A549 (cell line): ENCODE measurements at regions not wholly inside any gene's neighbourhood (a gene's known extent, or its start where the extent isn't known, plus 50 kb on each side); places are given as distances from the start of the nearest gene placed in this dataset.

Source experiments
- ATAC-seq, 2 experiments: fragments of 200-7000 bp in 1 of 2; fragments of >200 bp in 1 of 2; cut with Nextera tagmentation in 1 of 2; cut with Tn5 transposase in 1 of 2; 3 replicates each; pipeline versions ENCODE4 v1.8.0 to v1.9.1; 2018 to 2020; ENCODE audit warnings: mild to moderate bottlenecking in 1 of 2, moderate library complexity in 1 of 2
- CTCF ChIA-PET: fragments of 300-600 bp; sonication (Branson Sonifier 250); formaldehyde crosslinking; extraction: SDS; loops from one replicate; lab custom pipeline; 2021; ENCODE audit warnings: antibody characterized with exemption, inconsistent platforms; lab: Yijun Ruan, JAX
- POLR2A ChIA-PET: fragments of 350-600 bp; formaldehyde crosslinking; extraction: SDS; loops from one replicate; lab custom pipeline; 2021; ENCODE audit warnings: antibody characterized with exemption, inconsistent platforms; lab: Yijun Ruan, JAX
- DNase-seq, 2 experiments: peaks; one replicate each; pipeline versions ENCODE4 v3.0.0 to v3.0.0-alpha.2; 2011 to 2016; ENCODE audit warnings: low read depth in 1 of 2, low spot score in 1 of 2
- FAIRE-seq: peaks from 2 replicates; lab custom pipeline; 2011; peaks lifted over from hg19 to GRCh38; lab: Jason Lieb, UNC
- H3K27ac ChIP-seq, 2 experiments: fragments of >200 bp; sonication (Bioruptor Twin); formaldehyde crosslinking; 3 replicates each; pipeline ENCODE4 v1.5.1; 2016 to 2017
- H3K4me1 ChIP-seq: fragments of >200 bp; sonication (Bioruptor Twin); formaldehyde crosslinking; 3 replicates; pipeline ENCODE4 v1.6.1; 2016
- H3K4me2 ChIP-seq: fragments of >200 bp; sonication (Bioruptor Twin); formaldehyde crosslinking; 3 replicates; pipeline ENCODE4 v1.6.1; 2016
- H3K4me3 ChIP-seq: fragments of >200 bp; sonication (Bioruptor Twin); formaldehyde crosslinking; 3 replicates; pipeline ENCODE4 v1.5.1; 2016
- H3K9me3 ChIP-seq: fragments of >200 bp; sonication (Bioruptor Twin); formaldehyde crosslinking; 3 replicates; pipeline ENCODE4 v1.6.1; 2016
- ATOH8 ChIP-seq: fragments of 250-450 bp; sonication (Bioruptor Pico); IDR thresholded peaks from 2 replicates; pipeline ENCODE4 v1.5.0; 2020; ENCODE audit warnings: low read depth, mild to moderate bottlenecking, moderate library complexity
- CEBPB ChIP-seq, 2 experiments: fragments of >200 bp in 1 of 2; sonication (Bioruptor Twin) in 1 of 2; formaldehyde crosslinking in 1 of 2; IDR thresholded peaks; 2 replicates each; pipeline ENCODE4 v1.6.1; 2012 to 2016
- CHD2 ChIP-seq: fragments of 150-350 bp; IDR thresholded peaks from 2 replicates; pipeline ENCODE4 v1.6.1; 2014; ENCODE audit warnings: low read length; ENCODE audit not compliant: partially characterized antibody
- EHF ChIP-seq: fragments of 250-450 bp; sonication (Bioruptor Pico); IDR thresholded peaks from 2 replicates; pipeline ENCODE4 v1.5.0; 2020; ENCODE audit warnings: mild to moderate bottlenecking
- ELK1 ChIP-seq: fragments of 150-350 bp; IDR thresholded peaks from 2 replicates; pipeline ENCODE4 v1.6.1; 2014; ENCODE audit warnings: low read depth, mild to moderate bottlenecking, low read length
- EP300 ChIP-seq, 2 experiments: fragments of >200 bp; sonication (Bioruptor Twin); formaldehyde crosslinking; IDR thresholded peaks; 2 replicates in 1 of 2; 3 replicates in 1 of 2; pipeline ENCODE4 v1.6.1; 2016 to 2017
- ESRRA ChIP-seq: fragments of 150-350 bp; IDR thresholded peaks from 2 replicates; pipeline ENCODE4 v1.6.1; 2014; ENCODE audit warnings: mild to moderate bottlenecking, low read length, borderline replicate concordance
- FOSB ChIP-seq: fragments of 250-450 bp; sonication (Bioruptor Pico); IDR thresholded peaks from 2 replicates; pipeline ENCODE4 v1.5.0; 2020; ENCODE audit warnings: mild to moderate bottlenecking, moderate library complexity
- HDAC2 ChIP-seq: fragments of 200-600 bp; sonication (generic); IDR thresholded peaks from 2 replicates; pipeline ENCODE4 v1.6.1; 2016
- HOXA7 ChIP-seq: fragments of 250-450 bp; sonication (Bioruptor Pico); IDR thresholded peaks from 2 replicates; pipeline ENCODE4 v1.5.0; 2020; ENCODE audit warnings: mild to moderate bottlenecking, moderate library complexity
- JUN ChIP-seq, 2 experiments: fragments of >200 bp; sonication (Bioruptor Twin); formaldehyde crosslinking; IDR thresholded peaks; 2 replicates in 1 of 2; 3 replicates in 1 of 2; pipeline ENCODE4 v1.6.1; 2016 to 2017
- MAX ChIP-seq: IDR thresholded peaks from 2 replicates; pipeline ENCODE4 v1.6.1; 2012
- NFE2L2 ChIP-seq: fragments of 150-350 bp; conservative IDR thresholded peaks from 2 replicates; pipeline ENCODE4 v1.6.1; 2014; ENCODE audit warnings: low read length
- NR3C1 ChIP-seq: fragments of >200 bp; sonication (Bioruptor Twin); formaldehyde crosslinking; IDR thresholded peaks from 3 replicates; pipeline ENCODE4 v1.6.1; 2017
- PHF8 ChIP-seq: fragments of 200-600 bp; sonication (generic); IDR thresholded peaks from 2 replicates; pipeline ENCODE4 v1.6.1; 2016; ENCODE audit warnings: low read depth, mild to moderate bottlenecking, antibody characterized with exemption, moderate library complexity, borderline replicate concordance
- POLR2A ChIP-seq: IDR thresholded peaks from 2 replicates; pipeline ENCODE4 v1.6.1; 2012; ENCODE audit warnings: mild to moderate bottlenecking, low read length
- SREBF2 ChIP-seq: fragments of 450-650 bp; IDR thresholded peaks from 2 replicates; pipeline ENCODE4 v1.6.1; 2014; ENCODE audit warnings: mild to moderate bottlenecking, moderate library complexity
- TFCP2L1 ChIP-seq: fragments of 250-450 bp; sonication (Bioruptor Pico); IDR thresholded peaks from 2 replicates; pipeline ENCODE4 v1.5.0; 2021; ENCODE audit warnings: mild to moderate bottlenecking
- TP53 ChIP-seq: fragments of 250-450 bp; sonication (Bioruptor Pico); IDR thresholded peaks from 2 replicates; pipeline ENCODE4 v1.5.0; 2021; ENCODE audit warnings: mild to moderate bottlenecking, moderate library complexity
- USF2 ChIP-seq: fragments of 450-650 bp; IDR thresholded peaks from 2 replicates; pipeline ENCODE4 v1.6.1; 2014; ENCODE audit warnings: antibody characterized with exemption
- ZNF302 ChIP-seq: fragments of 250-450 bp; sonication (Bioruptor Pico); IDR thresholded peaks from 2 replicates; pipeline ENCODE4 v1.9.0; 2021; ENCODE audit warnings: inconsistent platforms, mild to moderate bottlenecking, moderate library complexity
- WGBS: methylation state at CpG from one replicate; pipeline ENCODE4 v1.1.6; 2017; ENCODE audit errors: missing lambda C conversion rate; 5-methylcytosine and 5-hydroxymethylcytosine counted together

- Histone ChIP-seq H3K4me1 (0 out of 3 replicates have a peak, but pooled peaks cover 2% of the 10 kb centered on the region), H3K9me3 (no peaks in the 10 kb centered on the region), H3K27ac (no peak overlapping the region), H3K4me2 (no peak overlapping the region), H3K4me3 (no peak overlapping the region)
- POLR2A ChIA-PET: no interaction called here
- ATAC-seq: no peak
- FAIRE-seq: no peak
- TF ChIP-seq HDAC2: no peak
- no peak for TF ChIP-seq EHF (CRISPR knock-in tag)
- TF ChIP-seq ELK1: no peak
- TF ChIP-seq ZNF302 (CRISPR knock-in tag): no peak
- no peak for TF ChIP-seq JUN (IDR thresholded peaks at IDR 0.05)
- TF ChIP-seq HOXA7 (CRISPR knock-in tag): no peak
- TF ChIP-seq TP53 (CRISPR knock-in tag): no peak
- TF ChIP-seq SREBF2: no peak
- no peak for TF ChIP-seq NFE2L2
- TF ChIP-seq NR3C1: no peak
- no peak for TF ChIP-seq MAX
- TF ChIP-seq PHF8: no peak
- TF ChIP-seq, all 56 proteins: peak for 0
- CTCF ChIA-PET: no interaction called here
- 7% methylated on average over 1 of the region's 1 CpG for WGBS
- no peak for DNase-seq
Observed at GRCh38 chr3:140830391-140830790, 111.2 kb upstream of the SLC25A36 start.

GRCh38 chr3:140832883-140833282, 108.8 kb upstream of the SLC25A36 start:
- POLR2A ChIA-PET: interaction anchor here (0.7 kb wide), 1 partner anchor 985 kb away, joined by 4 read pairs; no protein-coding TSS in a partner anchor
- H3K4me3 ChIP-seq: no peak overlapping the region
- H3K4me1 ChIP-seq: 0 out of 3 replicates have a peak, but pooled peaks cover 2% of the 10 kb centered on the region
- no peaks in the 10 kb centered on the region for H3K9me3 ChIP-seq
- no peak overlapping the region for H3K4me2 ChIP-seq
- DNase-seq (no peak), FAIRE-seq (no peak), ATAC-seq (no peak)
- CTCF ChIA-PET: no interaction called here
- 40% methylated on average over 3 of the region's 3 CpGs for WGBS
- no peak overlapping the region for H3K27ac ChIP-seq
- TF ChIP-seq POLR2A: no peak
- no peak for TF ChIP-seq ELK1
- no peak for TF ChIP-seq MAX
- TF ChIP-seq FOSB (CRISPR knock-in tag): no peak
- TF ChIP-seq CEBPB (IDR thresholded peaks at IDR 0.05): no peak
- TF ChIP-seq TFCP2L1 (CRISPR knock-in tag): no peak
- no peak for TF ChIP-seq NFE2L2
- no peak for TF ChIP-seq ESRRA
- TF ChIP-seq, all 56 proteins: peak for 0

- DNase-seq (peak in 1 of 2 experiments; percentile 10), FAIRE-seq (no peak)
- WGBS: 1% methylated on average over 5 of the region's 5 CpGs
Observed at GRCh38 chr3:140834266-140835037, 107.2 kb upstream of the SLC25A36 start.

More at GRCh38 chr3:140834266-140835037, 107.2 kb upstream of the SLC25A36 start:
- no peaks in the 10 kb centered on the region for H3K9me3 ChIP-seq
- ATAC-seq: peak; percentile 39 to 52; a peak in 3 of 6 replicates
- H3K27ac ChIP-seq: no peak overlapping the region
- 0 out of 3 replicates have a peak overlapping the region, but pooled peaks have one; percentile 14 for H3K4me2 ChIP-seq
- no peak for TF ChIP-seq CHD2
- TF ChIP-seq EHF (CRISPR knock-in tag): no peak
- TF ChIP-seq USF2: no peak
- no peak for TF ChIP-seq EP300 (IDR thresholded peaks at IDR 0.05)
- TF ChIP-seq ATOH8 (CRISPR knock-in tag): no peak
- TF ChIP-seq FOSB (CRISPR knock-in tag): no peak
- 0 out of 3 replicates have a peak, but pooled peaks cover 2% of the 10 kb centered on the region for H3K4me1 ChIP-seq
- no peak overlapping the region for H3K4me3 ChIP-seq
- CTCF ChIA-PET: no interaction called here
- POLR2A ChIA-PET: no interaction called here
